ENCODE measurements at regions not wholly inside any gene's neighbourhood (a gene's known extent, or its start where the extent isn't known, plus 50 kb on each side); places are given as distances from the start of the nearest gene placed in this dataset.

DNA sequence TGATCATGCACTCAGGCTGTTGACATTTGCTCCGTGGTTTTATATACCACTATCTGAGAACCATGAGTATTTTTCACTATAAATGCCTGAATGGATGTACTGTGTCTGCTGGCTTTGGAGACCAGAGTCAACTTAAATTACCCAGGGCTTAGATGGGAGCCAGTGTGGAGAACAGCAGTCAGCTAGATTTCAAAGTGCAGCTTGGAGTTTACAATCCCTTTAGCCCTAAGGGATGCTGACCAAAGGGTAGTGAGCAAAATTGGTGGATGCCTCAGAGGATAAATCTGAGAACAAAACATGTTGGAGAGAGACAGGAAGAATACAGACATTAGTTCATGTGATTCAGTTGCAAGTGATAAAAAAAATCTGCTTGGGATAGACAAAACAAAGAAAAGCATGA, 327.5 kb downstream of the C11orf87 start:
- DNase-seq (ENCODE audit: low spot score): no peak

DNA sequence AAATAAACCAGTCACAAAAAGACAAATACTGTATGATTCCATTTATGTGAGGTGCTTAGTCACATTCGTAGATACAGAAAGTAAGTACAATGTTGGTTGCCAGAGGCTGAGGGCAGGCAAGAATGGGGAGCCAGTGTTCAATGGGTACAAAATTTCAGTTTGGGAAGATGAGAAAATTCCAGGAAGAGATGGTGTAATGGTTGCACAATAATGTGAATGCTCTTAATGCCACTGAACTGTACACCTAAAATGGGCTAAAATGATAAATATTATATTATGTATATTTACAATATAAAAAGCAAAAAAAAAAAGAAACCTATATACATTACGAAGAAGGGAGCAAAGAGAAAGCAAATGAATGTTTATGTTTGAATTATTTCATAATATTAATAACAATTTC, 329.0 kb downstream of the C11orf87 start:
- no peak for DNase-seq (ENCODE audit: low spot score)

- no peak for DNase-seq (ENCODE audit: low spot score)
Observed at GRCh38 chr11:109752212-109752825, 330.3 kb downstream of the C11orf87 start.

- no peak for DNase-seq (ENCODE audit: low spot score)
Observed at GRCh38 chr11:109756521-109756920, 334.5 kb downstream of the C11orf87 start.

DNA sequence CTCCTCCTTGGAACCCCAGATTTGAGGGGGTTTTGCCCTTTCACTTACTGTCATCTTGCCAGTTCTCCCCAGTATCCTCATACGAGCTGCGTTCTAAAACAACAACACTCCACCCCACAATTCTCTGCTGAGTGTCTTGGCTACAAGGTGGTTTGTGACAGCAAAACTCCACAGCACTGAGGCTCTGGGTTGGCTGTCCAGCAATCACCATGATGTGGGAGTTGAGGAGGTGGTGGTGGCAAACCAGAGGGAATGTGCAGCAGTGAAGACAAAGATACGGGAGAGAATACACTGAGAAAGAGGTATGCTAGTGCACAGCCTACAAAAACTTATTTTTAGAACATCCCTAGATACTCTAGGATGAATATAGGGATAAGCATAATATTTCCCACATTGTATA, 335.0 kb downstream of the C11orf87 start:
- DNase-seq (ENCODE audit: low spot score): no peak

- no peak for DNase-seq (ENCODE audit: low spot score)
Observed at GRCh38 chr11:109762546-109762945, 330.6 kb upstream of the ZC3H12C start.

DNA sequence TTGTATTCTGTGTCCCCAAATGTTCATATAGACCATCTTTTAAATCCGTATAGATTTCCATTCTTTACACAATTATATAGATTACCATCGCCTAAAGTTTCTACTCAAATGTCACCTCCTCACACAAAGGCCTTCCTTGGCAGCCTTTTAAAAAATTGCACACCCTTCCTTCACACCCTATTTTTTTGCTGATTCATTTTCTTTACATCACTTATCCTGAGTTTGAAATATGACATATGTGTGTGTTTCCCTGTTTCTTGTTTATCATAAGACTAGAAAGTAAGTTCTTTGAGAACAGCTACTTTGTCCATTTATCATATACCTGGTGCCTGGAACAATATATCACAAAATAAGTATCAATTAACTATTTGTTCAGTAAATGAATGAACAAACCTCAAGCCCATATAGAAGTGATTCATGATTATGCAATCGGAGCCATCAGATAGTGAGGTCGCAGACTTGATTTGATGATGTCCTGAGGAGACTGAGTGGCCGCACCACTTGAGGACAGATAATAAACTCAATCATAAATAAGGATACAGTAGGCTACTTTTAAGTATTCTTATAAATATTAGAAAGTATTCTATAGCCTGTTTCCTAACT, 327.4 kb upstream of the ZC3H12C start:
- no peak for DNase-seq (ENCODE audit: low spot score)

DNA sequence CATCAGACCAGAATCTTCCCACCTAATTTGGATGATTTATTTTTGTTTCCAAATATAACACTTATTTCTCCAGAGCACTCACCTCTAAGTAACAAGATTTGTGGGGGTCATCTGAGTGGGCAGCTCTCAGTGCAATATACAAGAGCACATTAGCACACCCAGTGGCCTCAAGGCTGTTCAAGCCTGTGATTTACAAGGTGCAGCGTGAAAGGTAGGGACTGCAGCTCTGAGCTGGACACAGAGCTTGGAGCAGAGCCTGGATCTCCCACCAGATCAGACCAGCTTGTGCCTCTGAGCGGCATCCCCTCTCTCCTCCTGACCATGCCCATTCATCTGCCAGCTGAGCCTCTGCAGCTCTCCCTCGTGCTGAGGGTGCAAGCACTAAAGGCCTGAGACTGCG, 323.3 kb upstream of the ZC3H12C start:
- DNase-seq (ENCODE audit: low spot score): no peak

GRCh38 chr11:109770323-109770722, 322.9 kb upstream of the ZC3H12C start:
- DNase-seq (ENCODE audit: low spot score): no peak

- DNase-seq (ENCODE audit: low spot score): no peak
Observed at GRCh38 chr11:109772892-109773291, 320.3 kb upstream of the ZC3H12C start.

DNA sequence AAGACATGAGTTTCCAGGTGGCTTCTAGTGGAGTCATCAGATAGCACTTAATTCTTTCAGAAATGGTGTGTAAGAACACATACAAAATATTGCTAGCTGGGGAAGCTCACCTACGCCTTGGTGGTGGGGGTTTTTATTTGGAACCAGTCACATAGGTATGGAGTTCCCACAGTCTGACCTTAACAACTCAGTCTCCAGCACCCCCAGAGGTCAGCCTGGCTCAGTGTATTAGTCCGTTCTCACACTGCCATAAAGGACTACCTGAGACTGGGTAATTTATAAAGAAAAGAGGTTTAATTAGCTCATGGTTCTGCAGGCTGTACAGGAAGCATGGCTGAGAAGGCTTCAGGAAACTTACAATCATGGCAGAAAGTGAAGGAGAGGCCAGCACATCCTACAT, 317.5 kb upstream of the ZC3H12C start:
- no peak for DNase-seq (ENCODE audit: low spot score)

GRCh38 chr11:109783014-109783413, 310.2 kb upstream of the ZC3H12C start:
- no peak for DNase-seq (ENCODE audit: low spot score)

DNA sequence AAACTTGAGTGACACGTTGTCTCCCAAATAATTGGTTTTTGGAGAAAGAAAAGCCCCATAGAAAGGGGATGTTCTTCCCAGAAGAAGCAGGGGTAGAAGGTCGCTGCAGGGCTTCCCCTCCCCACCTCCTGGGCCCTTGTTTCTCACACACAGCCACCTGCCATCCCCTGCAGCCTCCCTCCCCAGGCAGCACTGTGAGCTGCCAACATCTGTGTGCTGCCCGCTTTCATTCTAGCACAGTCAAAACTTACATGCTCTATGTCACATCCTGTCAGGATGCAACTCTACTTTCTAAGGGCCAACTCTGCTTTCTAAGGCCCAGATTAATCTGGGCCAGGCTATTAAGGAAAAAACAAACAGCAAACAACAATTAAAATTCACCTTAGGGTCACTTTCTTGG, 309.4 kb upstream of the ZC3H12C start:
- DNase-seq (ENCODE audit: low spot score): no peak

- DNase-seq (ENCODE audit: low spot score): no peak
Observed at GRCh38 chr11:109784536-109784935, 308.7 kb upstream of the ZC3H12C start.

DNA sequence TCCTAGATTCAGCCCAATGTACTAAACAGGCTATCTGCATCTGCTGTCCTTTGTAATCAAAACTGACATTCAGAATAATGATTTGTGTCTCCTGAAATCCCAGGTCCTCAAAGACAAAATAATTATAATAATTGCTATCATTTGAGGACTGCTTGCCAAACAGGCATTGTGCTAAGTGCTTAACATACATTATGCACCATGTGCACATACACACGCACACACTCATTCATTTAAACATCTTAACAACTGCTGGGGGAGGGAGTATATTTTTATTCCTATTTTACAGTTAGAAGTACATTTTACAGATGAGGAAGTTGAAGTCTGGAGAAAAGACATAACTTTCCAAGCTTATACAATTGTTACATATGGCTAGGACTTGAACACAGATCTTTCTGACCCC, 308.0 kb upstream of the ZC3H12C start:
- no peak for DNase-seq (ENCODE audit: low spot score)

DNA sequence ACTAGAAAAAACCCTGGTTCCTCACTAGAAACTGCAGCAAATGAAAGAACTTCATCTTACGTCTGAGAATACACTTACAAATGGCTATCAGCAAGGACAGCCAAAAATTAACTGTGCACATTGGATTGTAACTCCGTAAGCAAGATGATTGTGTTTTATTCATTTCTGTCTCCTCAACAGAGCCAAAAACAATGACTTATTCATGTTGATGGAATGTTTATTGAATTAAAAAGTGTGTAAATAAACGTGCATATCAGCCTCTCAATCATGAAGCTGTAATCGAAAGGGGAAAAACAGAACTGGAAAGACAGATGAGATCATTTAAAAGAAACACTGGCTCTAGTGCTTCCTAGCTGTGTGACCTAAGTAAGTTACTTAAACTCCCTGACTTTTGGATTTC, 307.5 kb upstream of the ZC3H12C start:
- DNase-seq (ENCODE audit: low spot score): no peak

DNA sequence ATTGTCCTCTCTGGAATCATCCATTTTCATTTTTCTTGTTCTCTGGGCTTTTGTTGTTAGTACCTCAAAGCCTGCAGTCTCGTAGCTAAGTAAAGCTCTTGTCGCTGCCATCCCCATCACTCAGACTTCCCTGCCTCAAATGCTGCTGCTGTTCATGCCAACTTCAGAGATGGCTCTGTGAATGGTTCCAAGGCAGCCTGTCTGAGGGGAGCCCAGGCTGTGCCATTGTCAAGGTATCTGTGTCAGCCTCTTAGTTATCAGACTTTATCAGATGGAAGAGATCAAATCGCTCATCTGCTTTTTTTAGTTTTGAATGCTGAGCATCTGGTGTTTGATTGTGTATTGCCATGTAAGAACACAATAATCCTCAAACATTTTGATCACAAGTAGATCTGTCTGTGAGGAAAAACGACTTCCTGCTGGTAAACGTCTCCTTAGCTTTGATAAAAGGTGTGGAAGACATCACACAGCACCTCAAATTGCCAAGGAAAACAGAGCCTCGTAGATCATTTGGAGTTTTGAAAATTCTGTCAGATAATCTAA, 304.2 kb upstream of the ZC3H12C start:
- DNase-seq (ENCODE audit: low spot score): no peak

- no peak for DNase-seq (ENCODE audit: low spot score)
Observed at GRCh38 chr11:109789901-109790300, 303.3 kb upstream of the ZC3H12C start.

GRCh38 chr11:109791337-109791736, 301.9 kb upstream of the ZC3H12C start:
- no peak for DNase-seq (ENCODE audit: low spot score)

GRCh38 chr11:109794501-109794900, 298.7 kb upstream of the ZC3H12C start:
- no peak for DNase-seq (ENCODE audit: low spot score)

GRCh38 chr11:109795234-109795633, 298.0 kb upstream of the ZC3H12C start:
- no peak for DNase-seq (ENCODE audit: low spot score)

DNA sequence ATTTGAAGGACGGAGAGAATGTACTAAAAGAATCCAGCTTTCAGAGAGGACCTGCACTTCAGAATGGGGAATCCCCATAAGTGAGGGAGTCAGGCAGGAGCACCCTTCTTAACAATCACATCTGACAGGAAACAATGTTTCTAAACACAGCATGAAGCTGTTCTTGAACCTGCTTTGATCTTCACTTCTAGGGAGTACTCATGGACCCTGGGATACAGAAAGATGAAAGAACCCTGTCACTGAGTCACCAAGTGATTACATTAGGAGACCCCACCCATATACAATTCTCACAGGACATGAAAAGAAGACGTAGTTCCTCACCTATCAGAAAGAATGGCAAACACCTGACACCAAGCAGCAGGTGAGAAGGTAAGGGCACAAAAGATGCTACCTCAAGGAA, 296.9 kb upstream of the ZC3H12C start:
- DNase-seq (ENCODE audit: low spot score): no peak

DNA sequence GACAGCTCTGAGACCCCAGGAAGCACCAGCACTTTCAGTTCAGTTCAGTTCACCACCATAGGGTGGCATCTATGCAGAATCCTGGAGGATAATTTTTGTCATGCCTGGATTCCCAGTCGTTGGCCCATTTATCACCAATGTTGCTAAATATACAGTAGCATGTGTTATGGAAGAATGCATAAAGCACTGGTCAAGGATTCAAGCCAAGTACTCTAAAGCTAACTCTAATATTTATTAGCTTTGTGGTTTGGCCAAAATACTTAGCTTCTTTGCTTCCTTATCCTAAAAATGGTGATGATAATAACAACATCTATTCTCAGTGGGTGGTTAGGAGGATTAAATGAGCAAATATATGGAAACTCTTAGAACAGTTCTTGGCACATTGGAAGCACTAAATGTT, 294.7 kb upstream of the ZC3H12C start:
- DNase-seq (ENCODE audit: low spot score): no peak

DNA sequence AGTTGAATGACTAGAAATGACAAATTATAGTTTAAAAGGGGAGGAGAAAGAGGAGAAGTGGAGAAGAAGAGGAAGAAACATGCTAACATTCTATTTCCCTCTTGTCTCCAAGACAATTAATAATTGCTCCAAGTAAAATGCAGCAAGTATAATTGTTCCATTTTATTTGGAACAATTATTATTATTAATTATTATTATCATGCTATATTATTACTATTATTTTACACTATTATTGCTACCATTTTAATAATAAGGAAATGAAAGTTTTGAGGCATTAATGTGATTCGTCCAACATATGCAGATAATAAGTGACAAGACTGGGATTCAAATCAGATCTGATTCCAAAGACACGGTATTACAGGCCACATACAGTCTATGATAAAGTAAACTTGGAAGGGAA, 293.6 kb upstream of the ZC3H12C start:
- no peak for DNase-seq (ENCODE audit: low spot score)

Measured in AG08396 (cell line).